ENCODE measurements at regions not wholly inside any gene's neighbourhood (a gene's known extent, or its start where the extent isn't known, plus 50 kb on each side); places are given as distances from the start of the nearest gene placed in this dataset.

DNA sequence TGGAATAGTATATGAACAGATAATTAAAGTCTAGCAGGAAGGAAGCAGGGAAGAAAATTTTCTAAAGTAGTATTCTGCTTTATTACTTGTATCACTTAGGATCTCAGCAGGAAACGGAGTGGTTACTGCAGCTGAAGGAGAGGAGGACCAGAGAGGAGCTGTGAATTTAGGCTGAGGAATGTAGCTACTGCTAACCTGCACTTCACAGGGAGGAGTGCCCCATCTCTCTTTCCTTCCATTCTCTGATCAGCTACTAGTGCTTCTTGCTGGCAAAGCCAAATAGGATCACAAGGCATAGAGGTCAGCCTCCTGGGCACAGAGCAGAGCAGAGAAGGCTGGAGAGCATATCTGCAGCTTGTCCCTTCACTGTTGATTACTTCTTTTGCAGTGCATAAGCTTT is 205.3 kb upstream of the ASCC3 start:
- TF ChIP-seq TAF1 (IDR thresholded peaks at IDR 0.05; ENCODE audit: low read depth, low read length) (no peak), POLR2A (IDR thresholded peaks at IDR 0.05; ENCODE audit: low read depth, low read length) (no peak), SPI1 (IDR thresholded peaks at IDR 0.05; ENCODE audit: low read depth, low read length) (no peak)
